ENCODE measurements at regions not wholly inside any gene's neighbourhood (a gene's known extent, or its start where the extent isn't known, plus 50 kb on each side); places are given as distances from the start of the nearest gene placed in this dataset.

DNA sequence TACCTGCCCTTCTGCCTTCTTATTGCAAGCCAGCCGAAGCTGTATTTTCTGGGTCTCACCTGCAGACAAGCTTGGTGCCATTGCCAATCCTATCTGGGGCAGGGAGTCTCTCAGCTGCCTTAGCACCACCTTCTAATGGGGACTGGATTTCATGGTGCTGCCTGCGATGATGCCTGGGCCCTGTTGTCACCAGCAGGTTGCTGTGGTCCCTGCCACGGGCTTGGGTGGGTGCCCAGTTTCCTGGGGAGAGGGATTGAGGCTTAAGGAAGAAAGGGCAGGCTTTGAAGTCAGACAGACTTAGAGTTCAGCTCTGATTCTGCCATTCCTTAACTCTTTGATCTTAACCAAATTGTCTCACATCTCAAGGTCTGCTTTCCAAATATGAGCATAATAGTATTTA lies 87.4 kb upstream of the CD96 start:
- TF ChIP-seq, protein P1, sequence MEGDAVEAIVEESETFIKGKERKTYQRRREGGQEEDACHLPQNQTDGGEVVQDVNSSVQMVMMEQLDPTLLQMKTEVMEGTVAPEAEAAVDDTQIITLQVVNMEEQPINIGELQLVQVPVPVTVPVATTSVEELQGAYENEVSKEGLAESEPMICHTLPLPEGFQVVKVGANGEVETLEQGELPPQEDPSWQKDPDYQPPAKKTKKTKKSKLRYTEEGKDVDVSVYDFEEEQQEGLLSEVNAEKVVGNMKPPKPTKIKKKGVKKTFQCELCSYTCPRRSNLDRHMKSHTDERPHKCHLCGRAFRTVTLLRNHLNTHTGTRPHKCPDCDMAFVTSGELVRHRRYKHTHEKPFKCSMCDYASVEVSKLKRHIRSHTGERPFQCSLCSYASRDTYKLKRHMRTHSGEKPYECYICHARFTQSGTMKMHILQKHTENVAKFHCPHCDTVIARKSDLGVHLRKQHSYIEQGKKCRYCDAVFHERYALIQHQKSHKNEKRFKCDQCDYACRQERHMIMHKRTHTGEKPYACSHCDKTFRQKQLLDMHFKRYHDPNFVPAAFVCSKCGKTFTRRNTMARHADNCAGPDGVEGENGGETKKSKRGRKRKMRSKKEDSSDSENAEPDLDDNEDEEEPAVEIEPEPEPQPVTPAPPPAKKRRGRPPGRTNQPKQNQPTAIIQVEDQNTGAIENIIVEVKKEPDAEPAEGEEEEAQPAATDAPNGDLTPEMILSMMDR (IDR thresholded peaks at IDR 0.05) = no peak
- TF ChIP-seq POLR2A (IDR thresholded peaks at IDR 0.05) (no peak), POLR2AphosphoS5 (IDR thresholded peaks at IDR 0.05; ENCODE audit: insufficient read depth in 1 of 2, low read depth in 1 of 2) (no peak)

All from vagina (tissue), 2 donors.